NB4 (cell line): ENCODE measurements at regions not wholly inside any gene's neighbourhood (a gene's known extent, or its start where the extent isn't known, plus 50 kb on each side); places are given as distances from the start of the nearest gene placed in this dataset.

Source experiments
- DNase-seq: peaks from one replicate; pipeline ENCODE4 v3.0.0; 2010; ENCODE audit warnings: low read depth
- H3K4me3 ChIP-seq: one replicate; pipeline ENCODE4 v1.5.1; 2011; ENCODE audit warnings: mild to moderate bottlenecking, low read depth, low read length, moderate library complexity
- CTCF ChIP-seq: IDR thresholded peaks from one replicate; pipeline ENCODE4 v1.5.1; 2012; ENCODE audit warnings: low read depth, low read length
- MAX ChIP-seq: IDR thresholded peaks from 2 replicates; pipeline ENCODE4 v1.6.1; 2011; ENCODE audit warnings: low read depth, low read length
- MYC ChIP-seq: IDR thresholded peaks from 2 replicates; pipeline ENCODE4 v1.6.1; 2011; ENCODE audit warnings: low read depth, low read length
- POLR2A ChIP-seq: IDR thresholded peaks from 2 replicates; pipeline ENCODE4 v1.6.1; 2011; ENCODE audit warnings: mild to moderate bottlenecking; ENCODE audit not compliant: insufficient read length; ENCODE audit errors: extremely low read depth

GRCh38 chr3:40790746-40791145 lies 266.0 kb downstream of the ZNF621 start:
- TF ChIP-seq POLR2A (no peak), CTCF (no peak), MYC (no peak), MAX (no peak)
- H3K4me3 ChIP-seq = no peak overlapping the region
- DNase-seq = no peak

GRCh38 chr3:40793730-40794129 lies 269.0 kb downstream of the ZNF621 start:
- no peak for TF ChIP-seq MAX
- TF ChIP-seq MYC = no peak
- no peak for TF ChIP-seq CTCF
- no peak for TF ChIP-seq POLR2A
- no peak for DNase-seq
- no peak overlapping the region for H3K4me3 ChIP-seq

GRCh38 chr3:40800343-40800742 lies 275.6 kb downstream of the ZNF621 start:
- no peak overlapping the region for H3K4me3 ChIP-seq
- DNase-seq = peak; percentile 64
- TF ChIP-seq MYC = peak; percentile 48; the same call in 1 of the 2 replicates
- TF ChIP-seq POLR2A = no peak
- TF ChIP-seq CTCF = no peak

- no peak for DNase-seq
- TF ChIP-seq MAX (no peak), MYC (no peak), POLR2A (no peak), CTCF (no peak)
Measured at GRCh38 chr3:40801284-40801741, 276.6 kb downstream of the ZNF621 start.

GRCh38 chr3:40803311-40803710 lies 278.6 kb downstream of the ZNF621 start:
- no peak for TF ChIP-seq MAX
- no peak overlapping the region for H3K4me3 ChIP-seq

More at GRCh38 chr3:40801284-40801741, 276.6 kb downstream of the ZNF621 start:
- H3K4me3 ChIP-seq = no peak overlapping the region

GRCh38 chr3:40805456-40805855 lies 280.7 kb downstream of the ZNF621 start:
- DNase-seq = no peak
- no peak for TF ChIP-seq MYC
- no peak overlapping the region for H3K4me3 ChIP-seq

More at GRCh38 chr3:40803311-40803710, 278.6 kb downstream of the ZNF621 start:
- no peak for DNase-seq

GRCh38 chr3:40810813-40811212 lies 286.1 kb downstream of the ZNF621 start:
- DNase-seq = no peak
- no peak overlapping the region for H3K4me3 ChIP-seq
- TF ChIP-seq MAX (no peak), POLR2A (no peak), MYC (no peak), CTCF (no peak)
